Right atrium auricular region (tissue), 2 donors: ENCODE measurements at regions not wholly inside any gene's neighbourhood (a gene's known extent, or its start where the extent isn't known, plus 50 kb on each side); places are given as distances from the start of the nearest gene placed in this dataset.

Experiments
- DNase-seq: peaks from one replicate; pipeline ENCODE4 v3.0.0-alpha.2; 2019; ENCODE audit warnings: low spot score
- H3K27ac ChIP-seq, 2 donors: fragments of 200-600 bp; sonication (generic); 1 replicate in 1 of 2; 2 replicates in 1 of 2; pipeline ENCODE4 v1.5.1; 2016 to 2019
- H3K27me3 ChIP-seq, 2 donors: fragments of 200-600 bp; sonication (generic); one replicate each; pipeline versions ENCODE4 v1.5.1 to v1.6.0; 2017 to 2019
- H3K36me3 ChIP-seq: fragments of 200-600 bp; sonication (generic); one replicate; pipeline ENCODE4 v1.5.1; 2016
- H3K4me1 ChIP-seq, 2 donors: fragments of 200-600 bp; sonication (generic); one replicate each; pipeline versions ENCODE4 v1.5.1 to v1.6.0; 2017 to 2019
- H3K4me3 ChIP-seq, 2 donors: fragments of 200-600 bp; sonication (generic); 1 replicate in 1 of 2; 2 replicates in 1 of 2; pipeline ENCODE4 v1.5.1; 2017 to 2019; ENCODE audit warnings: mild to moderate bottlenecking in 1 of 2, moderate library complexity in 1 of 2
- H3K9me3 ChIP-seq, 2 donors: fragments of 200-600 bp; sonication (generic); one replicate each; pipeline ENCODE4 v1.5.1; 2019
- CTCF ChIP-seq, 2 donors: fragments of 200-600 bp; sonication (generic); IDR thresholded peaks; one replicate each; pipeline ENCODE4 v1.5.1; 2019; ENCODE audit warnings: antibody characterized with exemption in 2 of 2

GRCh38 chr5:125162714-125163113 lies 416.3 kb upstream of the ZNF608 start:
- no peak overlapping the region for H3K27ac ChIP-seq
- H3K4me3 ChIP-seq: no peak overlapping the region
- TF ChIP-seq CTCF (IDR thresholded peaks at IDR 0.05): no peak
- H3K9me3 ChIP-seq: peaks cover 2 to 21% of the 10 kb centered on the region in 2 donors
- DNase-seq: no peak
- no peaks in the 10 kb centered on the region for H3K36me3 ChIP-seq
- H3K4me1 ChIP-seq: no peaks in the 10 kb centered on the region
- no peaks in the 10 kb centered on the region for H3K27me3 ChIP-seq

GRCh38 chr5:125169396-125169795 lies 423.0 kb upstream of the ZNF608 start:
- TF ChIP-seq CTCF (IDR thresholded peaks at IDR 0.05): no peak
- H3K9me3 ChIP-seq: peaks cover 4 to 12% of the 10 kb centered on the region in 2 donors
- no peaks in the 10 kb centered on the region for H3K4me1 ChIP-seq
- H3K27me3 ChIP-seq: no peaks in the 10 kb centered on the region
- no peak overlapping the region for H3K4me3 ChIP-seq
- H3K36me3 ChIP-seq: no peaks in the 10 kb centered on the region
- H3K27ac ChIP-seq: no peak overlapping the region
- DNase-seq: no peak

GRCh38 chr5:125171641-125172040 lies 425.2 kb upstream of the ZNF608 start:
- H3K36me3 ChIP-seq: no peaks in the 10 kb centered on the region
- no peak overlapping the region for H3K4me3 ChIP-seq
- no peak for TF ChIP-seq CTCF (IDR thresholded peaks at IDR 0.05)
- DNase-seq: no peak
- no peaks in the 10 kb centered on the region for H3K27me3 ChIP-seq
- no peaks in the 10 kb centered on the region for H3K4me1 ChIP-seq
- H3K9me3 ChIP-seq: peaks cover 4 to 12% of the 10 kb centered on the region in 2 donors
- H3K27ac ChIP-seq: no peak overlapping the region

GRCh38 chr5:125175348-125176004 lies 429.0 kb upstream of the ZNF608 start:
- Histone ChIP-seq H3K4me3 (no peak overlapping the region), H3K4me1 (no peaks in the 10 kb centered on the region), H3K36me3 (no peaks in the 10 kb centered on the region), H3K27ac (no peak overlapping the region), H3K27me3 (no peaks in the 10 kb centered on the region), H3K9me3 (no peaks in the 10 kb centered on the region)
- no peak for DNase-seq
- TF ChIP-seq CTCF (IDR thresholded peaks at IDR 0.05): no peak

GRCh38 chr5:125176005-125176390 lies 429.6 kb upstream of the ZNF608 start:
- H3K27me3 ChIP-seq: no peaks in the 10 kb centered on the region
- no peak overlapping the region for H3K4me3 ChIP-seq
- no peaks in the 10 kb centered on the region for H3K9me3 ChIP-seq
- no peak for TF ChIP-seq CTCF (IDR thresholded peaks at IDR 0.05)
- no peak for DNase-seq
- no peaks in the 10 kb centered on the region for H3K36me3 ChIP-seq
- no peaks in the 10 kb centered on the region for H3K4me1 ChIP-seq
- no peak overlapping the region for H3K27ac ChIP-seq

- no peak overlapping the region for H3K4me3 ChIP-seq
- no peaks in the 10 kb centered on the region for H3K9me3 ChIP-seq
- H3K27me3 ChIP-seq: no peaks in the 10 kb centered on the region
- no peak for TF ChIP-seq CTCF (IDR thresholded peaks at IDR 0.05)
- no peaks in the 10 kb centered on the region for H3K4me1 ChIP-seq
- no peaks in the 10 kb centered on the region for H3K36me3 ChIP-seq
- H3K27ac ChIP-seq: no peak overlapping the region
- DNase-seq: no peak
Observed at GRCh38 chr5:125177340-125177739, 430.9 kb upstream of the ZNF608 start.
